GM23338 (cell line): ENCODE measurements at regions not wholly inside any gene's neighbourhood (a gene's known extent, or its start where the extent isn't known, plus 50 kb on each side); places are given as distances from the start of the nearest gene placed in this dataset.
A peak's percentile ranks its signal among the peaks of the same experiment; 100 is the strongest.

Source experiments
- ATAC-seq: fragments of 200-7000 bp; cut with Tn5 transposase; 3 replicates; pipeline ENCODE4 v1.9.1; 2020
- DNase-seq: peaks from one replicate; pipeline ENCODE4 v3.0.0-alpha.2; 2015; ENCODE audit warnings: low spot score
- H2AFZ ChIP-seq: fragments of 200-600 bp; sonication (generic); 2 replicates; pipeline ENCODE4 v1.8.0; 2016; ENCODE audit warnings: antibody characterized with exemption, mild to moderate bottlenecking, moderate library complexity
- H3F3A ChIP-seq: fragments of 200-600 bp; sonication (generic); replicated peaks from 2 replicates; pipeline ENCODE4 v1.8.0; 2017; ENCODE audit warnings: antibody characterized with exemption, mixed run types, low read depth
- H3K27ac ChIP-seq: fragments of 200-600 bp; sonication (generic); 2 replicates; pipeline ENCODE4 v1.6.1; 2016; ENCODE audit warnings: low read depth
- H3K27me3 ChIP-seq: fragments of 200-600 bp; sonication (generic); 2 replicates; pipeline ENCODE4 v1.8.0; 2016; ENCODE audit warnings: mild to moderate bottlenecking, mixed run types, moderate library complexity; ENCODE audit not compliant: insufficient read depth
- H3K36me3 ChIP-seq: fragments of 200-600 bp; sonication (generic); 2 replicates; pipeline ENCODE4 v1.8.0; 2016; ENCODE audit warnings: mild to moderate bottlenecking; ENCODE audit not compliant: insufficient read depth
- H3K4me1 ChIP-seq: fragments of 200-600 bp; sonication (generic); 2 replicates; pipeline ENCODE4 v1.8.0; 2016; ENCODE audit warnings: mild to moderate bottlenecking, moderate library complexity; ENCODE audit not compliant: insufficient read depth
- H3K4me2 ChIP-seq: fragments of 200-600 bp; sonication (generic); 2 replicates; pipeline ENCODE4 v1.7.1; 2017; ENCODE audit warnings: mixed run types
- H3K4me3 ChIP-seq: fragments of 200-600 bp; sonication (generic); 2 replicates; pipeline ENCODE4 v1.6.1; 2016; ENCODE audit warnings: mixed run types
- H3K79me2 ChIP-seq: fragments of 200-600 bp; sonication (generic); replicated peaks from 2 replicates; pipeline ENCODE4 v1.8.0; 2017; ENCODE audit warnings: mild to moderate bottlenecking; ENCODE audit not compliant: insufficient read depth
- H3K9me2 ChIP-seq: fragments of 200-600 bp; sonication (generic); 2 replicates; pipeline ENCODE4 v1.8.0; 2017; ENCODE audit not compliant: insufficient read depth
- H4K20me1 ChIP-seq: fragments of 200-600 bp; sonication (generic); replicated peaks from 2 replicates; pipeline ENCODE4 v1.8.0; 2017; ENCODE audit warnings: mild to moderate bottlenecking; ENCODE audit not compliant: insufficient read depth
- H3K27ac Mint-ChIP-seq: 2 replicates; pipeline ENCODE4 v1.8.0; 2020; ENCODE audit warnings: inconsistent platforms, mild to moderate bottlenecking, moderate library complexity, mixed read lengths
- H3K27me3 Mint-ChIP-seq: 3 replicates; pipeline ENCODE4 v1.8.0; 2022; ENCODE audit warnings: low read depth, mild to moderate bottlenecking, moderate library complexity, mixed read lengths, inconsistent platforms; ENCODE audit not compliant: insufficient read depth, poor library complexity
- H3K36me3 Mint-ChIP-seq: 3 replicates; pipeline ENCODE4 v1.8.0; 2021; ENCODE audit warnings: low read depth, mild to moderate bottlenecking, inconsistent platforms, moderate library complexity, mixed read lengths
- H3K4me1 Mint-ChIP-seq: 3 replicates; pipeline ENCODE4 v1.8.0; 2020; ENCODE audit warnings: mild to moderate bottlenecking, inconsistent platforms, mixed read lengths
- H3K4me3 Mint-ChIP-seq: 3 replicates; pipeline ENCODE4 v1.8.0; 2021; ENCODE audit warnings: moderate library complexity, mild to moderate bottlenecking, inconsistent platforms, mixed read lengths
- H3K9me3 Mint-ChIP-seq: 3 replicates; pipeline ENCODE4 v1.8.0; 2020; ENCODE audit warnings: moderate library complexity, mild to moderate bottlenecking, inconsistent platforms, mixed read lengths
- CREB1 ChIP-seq: fragments of 250-450 bp; sonication (Bioruptor Pico); IDR thresholded peaks from 2 replicates; pipeline ENCODE4 v1.5.0; 2020; ENCODE audit warnings: low read depth, mild to moderate bottlenecking, moderate library complexity
- CTCF ChIP-seq, 2 experiments: fragments of 200-600 bp in 1 of 2; sonication (generic) in 1 of 2; conservative IDR thresholded peaks; 2 replicates each; pipeline versions ENCODE4 v1.5.1 to v1.6.1; 2016 to 2017; ENCODE audit warnings: antibody characterized with exemption in 2 of 2, low read depth in 2 of 2, mild to moderate bottlenecking in 2 of 2, moderate library complexity in 1 of 2
- ETS1 ChIP-seq: IDR thresholded peaks from 2 replicates; pipeline ENCODE4 v1.6.1; 2016; ENCODE audit warnings: antibody characterized with exemption
- EZH2 ChIP-seq: fragments of 200-600 bp; sonication (generic); IDR thresholded peaks from one replicate; pipeline ENCODE4 v1.8.0; 2017; ENCODE audit warnings: antibody characterized with exemption, mild to moderate bottlenecking, low read depth; ENCODE audit not compliant: unreplicated experiment
- EZH2phosphoT487 ChIP-seq: fragments of 200-600 bp; sonication (generic); IDR thresholded peaks from one replicate; pipeline ENCODE4 v1.8.1; 2018; ENCODE audit warnings: antibody characterized with exemption; ENCODE audit not compliant: unreplicated experiment
- JUNB ChIP-seq: IDR thresholded peaks from one replicate; pipeline ENCODE4 v1.6.1; 2016; ENCODE audit warnings: antibody characterized with exemption; ENCODE audit not compliant: unreplicated experiment
- NANOG ChIP-seq: IDR thresholded peaks from 2 replicates; pipeline ENCODE4 v1.6.1; 2016; ENCODE audit warnings: antibody characterized with exemption, borderline replicate concordance
- POLR2AphosphoS5 ChIP-seq: IDR thresholded peaks from 2 replicates; pipeline ENCODE4 v1.6.1; 2016; ENCODE audit warnings: antibody characterized with exemption, low read depth
- REST ChIP-seq: IDR thresholded peaks from one replicate; pipeline ENCODE4 v1.6.1; 2018; ENCODE audit warnings: antibody characterized with exemption; ENCODE audit not compliant: unreplicated experiment
- STAT1 ChIP-seq: IDR thresholded peaks from one replicate; pipeline ENCODE4 v1.6.1; 2016; ENCODE audit warnings: antibody characterized with exemption; ENCODE audit not compliant: unreplicated experiment
- ZNF114 ChIP-seq: fragments of 250-450 bp; sonication (Bioruptor Pico); IDR thresholded peaks from 2 replicates; pipeline ENCODE4 v1.5.0; 2020; ENCODE audit warnings: mild to moderate bottlenecking, moderate library complexity
- ZNF331 ChIP-seq: fragments of 250-450 bp; sonication (Bioruptor Pico); IDR thresholded peaks from 2 replicates; pipeline ENCODE4 v1.5.0; 2020; ENCODE audit warnings: low read depth, mild to moderate bottlenecking, moderate library complexity
- ZNF462 ChIP-seq: fragments of 250-450 bp; sonication (Bioruptor Pico); IDR thresholded peaks from 2 replicates; pipeline ENCODE4 v1.5.0; 2020; ENCODE audit warnings: mild to moderate bottlenecking, moderate library complexity

- Histone ChIP-seq H3K27ac (no peak overlapping the region), H3F3A (no peaks in the 10 kb centered on the region; the same call in 1 of the 2 replicates), H2AFZ (peak overlapping the region; percentile 86), H3K27me3 (no peaks in the 10 kb centered on the region), H4K20me1 (no peaks in the 10 kb centered on the region), H3K36me3 (no peaks in the 10 kb centered on the region), H3K79me2 (no peaks in the 10 kb centered on the region), H3K9me2 (0 out of 2 replicates have a peak, but pooled peaks cover 9% of the 10 kb centered on the region), H3K4me3 (no peak overlapping the region), H3K4me1 (peaks cover 46% of the 10 kb centered on the region), H3K4me2 (peak overlapping the region; percentile 33; the same call in 1 of the 2 replicates)
- peak; percentile 56 for ATAC-seq
- Mint-ChIP-seq H3K27ac (no peak overlapping the region), H3K36me3 (no peaks in the 10 kb centered on the region; the same call in 2 of the 3 replicates), H3K4me1 (peaks cover 34% of the 10 kb centered on the region), H3K4me3 (no peak overlapping the region), H3K27me3 (no peaks in the 10 kb centered on the region), H3K9me3 (no peaks in the 10 kb centered on the region)
- TF ChIP-seq CREB1 (no peak), JUNB (no peak), ZNF462 (CRISPR knock-in tag) (no peak), STAT1 (no peak), ETS1 (no peak), EZH2 (no peak), CTCF (conservative IDR thresholded peaks at IDR 0.05; ENCODE audit: low read depth in 2 of 2) (no peak), ZNF331 (no peak), REST (no peak), ZNF114 (CRISPR knock-in tag) (no peak), NANOG (no peak), POLR2AphosphoS5 (no peak), EZH2phosphoT487 (no peak)
- no peak for DNase-seq
These were observed 72.7 kb upstream of the PALS2 start for GRCh38 chr7:24500599-24500998.
